HUES6 (cell line): ENCODE measurements at regions not wholly inside any gene's neighbourhood (a gene's known extent, or its start where the extent isn't known, plus 50 kb on each side); places are given as distances from the start of the nearest gene placed in this dataset.
"Not testable (repeated sequence)": the region's sequence is repeated elsewhere in the genome, so short reads cannot be mapped to it uniquely, and the experiment has no call there.

Experiments used
- H3K27ac ChIP-seq: 2 replicates; pipeline ENCODE4 v1.7.0; 2013; ENCODE audit warnings: low read depth, mild to moderate bottlenecking, low read length, inconsistent platforms
- H3K27me3 ChIP-seq: 2 replicates; pipeline ENCODE4 v1.6.1; 2013; ENCODE audit warnings: low read length; ENCODE audit not compliant: control insufficient read depth, insufficient read depth
- H3K36me3 ChIP-seq: 2 replicates; pipeline ENCODE4 v1.6.1; 2013; ENCODE audit warnings: low read length; ENCODE audit not compliant: control insufficient read depth, insufficient read depth
- H3K4me1 ChIP-seq: 2 replicates; pipeline ENCODE4 v1.6.1; 2013; ENCODE audit warnings: low read length; ENCODE audit not compliant: control insufficient read depth, insufficient read depth
- H3K4me3 ChIP-seq: 2 replicates; pipeline ENCODE4 v1.5.1; 2013; ENCODE audit warnings: low read depth, low read length
- H3K9ac ChIP-seq: one replicate; pipeline ENCODE4 v1.6.1; 2013; ENCODE audit warnings: mild to moderate bottlenecking, low read length
- H3K9me3 ChIP-seq: 2 replicates; pipeline ENCODE4 v1.6.1; 2013; ENCODE audit warnings: low read depth, low read length; ENCODE audit not compliant: control insufficient read depth, insufficient read depth

DNA sequence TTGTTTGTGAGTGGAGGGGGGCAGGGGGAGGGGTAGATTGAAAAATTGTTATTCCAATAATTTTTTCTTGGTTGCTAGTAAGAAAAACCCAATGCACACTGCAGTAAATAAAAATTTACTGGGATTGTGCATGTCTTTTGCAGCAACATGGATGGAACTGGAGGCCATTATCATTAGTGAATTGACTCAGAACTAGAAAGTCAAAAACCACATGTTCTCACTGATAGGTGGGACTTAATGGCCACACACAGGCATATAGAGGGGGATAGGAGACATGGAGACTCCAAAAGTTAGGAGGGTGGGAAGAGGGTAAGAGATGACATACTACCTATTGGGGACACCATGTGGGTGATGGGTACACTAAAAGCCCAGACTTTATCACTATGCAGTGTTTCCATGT is 67.2 kb downstream of the BUB3 start:
- H3K36me3 ChIP-seq, result no peaks in the 10 kb centered on the region
- no peaks in the 10 kb centered on the region for H3K27me3 ChIP-seq
- H3K9ac ChIP-seq, result no peak overlapping the region
- H3K27ac ChIP-seq, result no peak overlapping the region
- H3K4me1 ChIP-seq, result no peaks in the 10 kb centered on the region
- no peaks in the 10 kb centered on the region for H3K9me3 ChIP-seq
- no peak overlapping the region for H3K4me3 ChIP-seq

DNA sequence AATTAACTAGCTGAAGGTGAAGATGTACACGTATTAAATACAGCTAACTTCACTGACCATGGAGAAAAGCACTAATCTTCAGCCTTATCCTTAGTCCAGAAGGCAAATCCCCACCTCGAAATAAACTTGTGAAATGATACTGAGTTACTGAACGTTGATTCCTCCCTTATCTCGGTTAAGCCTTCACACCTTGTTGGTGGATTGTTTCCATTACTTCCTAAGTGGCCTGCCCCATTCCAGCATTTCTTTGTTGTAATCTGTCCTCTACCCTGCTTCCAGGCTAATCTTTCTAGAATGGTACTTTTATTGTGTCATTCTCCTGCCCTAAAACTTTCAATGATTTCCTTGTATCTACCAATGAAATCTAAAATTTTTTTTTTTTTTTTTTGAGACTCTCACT is 68.6 kb downstream of the BUB3 start:
- Histone ChIP-seq H3K4me1 (no peaks in the 10 kb centered on the region), H3K4me3 (no peak overlapping the region), H3K9ac (no peak overlapping the region), H3K27me3 (no peaks in the 10 kb centered on the region), H3K27ac (no peak overlapping the region), H3K9me3 (no peaks in the 10 kb centered on the region), H3K36me3 (no peaks in the 10 kb centered on the region)

DNA sequence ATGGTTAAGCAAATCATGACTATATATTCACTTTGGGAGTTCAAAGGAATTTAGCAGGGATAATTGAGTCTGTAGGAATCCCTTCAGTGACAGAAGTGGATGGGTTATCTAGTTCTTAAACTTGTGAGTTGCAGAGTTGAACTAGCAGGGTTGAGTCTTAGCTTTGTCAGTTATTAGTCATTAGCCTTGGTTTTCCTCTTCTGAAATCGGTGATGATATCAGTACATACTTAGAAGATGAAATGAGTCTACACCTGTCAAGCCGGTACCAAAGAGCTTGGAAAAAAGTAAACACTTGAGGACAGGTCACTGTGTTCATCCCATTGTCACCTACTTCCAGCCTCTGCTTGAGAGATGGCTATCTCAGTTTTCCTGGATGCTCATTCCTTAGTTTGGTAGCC is 73.5 kb downstream of the BUB3 start:
- H3K36me3 ChIP-seq, result no peaks in the 10 kb centered on the region
- H3K9ac ChIP-seq, result no peak overlapping the region
- H3K27me3 ChIP-seq, result no peaks in the 10 kb centered on the region

GRCh38 chr10:123229927-123230630 is 75.9 kb downstream of the BUB3 start:
- H3K4me3 ChIP-seq, result no peak overlapping the region
- H3K9me3 ChIP-seq, result 0 out of 2 replicates have a peak, but pooled peaks cover 4% of the 10 kb centered on the region
- H3K27ac ChIP-seq, result no peak overlapping the region
- H3K27me3 ChIP-seq, result no peaks in the 10 kb centered on the region
- no peaks in the 10 kb centered on the region for H3K4me1 ChIP-seq
- H3K36me3 ChIP-seq, result no peaks in the 10 kb centered on the region
- H3K9ac ChIP-seq, result no peak overlapping the region

More for the DNA sequence above, 73.5 kb downstream of the BUB3 start:
- no peaks in the 10 kb centered on the region for H3K9me3 ChIP-seq
- no peaks in the 10 kb centered on the region for H3K4me1 ChIP-seq
- no peak overlapping the region for H3K4me3 ChIP-seq
- H3K27ac ChIP-seq, result no peak overlapping the region

GRCh38 chr10:123232879-123233278 is 78.7 kb downstream of the BUB3 start:
- not testable (repeated sequence) for H3K9ac ChIP-seq, H3K4me3 ChIP-seq, H3K27ac ChIP-seq, H3K4me1 ChIP-seq, H3K9me3 ChIP-seq, H3K27me3 ChIP-seq, H3K36me3 ChIP-seq

GRCh38 chr10:123235014-123235413 is 80.8 kb downstream of the BUB3 start:
- H3K36me3 ChIP-seq, H3K27ac ChIP-seq, H3K27me3 ChIP-seq, H3K4me3 ChIP-seq, H3K9me3 ChIP-seq, H3K4me1 ChIP-seq, H3K9ac ChIP-seq: not testable (repeated sequence)

GRCh38 chr10:123236126-123236525 is 81.9 kb downstream of the BUB3 start:
- no peaks in the 10 kb centered on the region for H3K4me1 ChIP-seq
- 0 out of 2 replicates have a peak, but pooled peaks cover 4% of the 10 kb centered on the region for H3K9me3 ChIP-seq
- no peak overlapping the region for H3K4me3 ChIP-seq
- H3K27me3 ChIP-seq, result no peaks in the 10 kb centered on the region
- no peak overlapping the region for H3K9ac ChIP-seq
- no peaks in the 10 kb centered on the region for H3K36me3 ChIP-seq
- H3K27ac ChIP-seq, result no peak overlapping the region

DNA sequence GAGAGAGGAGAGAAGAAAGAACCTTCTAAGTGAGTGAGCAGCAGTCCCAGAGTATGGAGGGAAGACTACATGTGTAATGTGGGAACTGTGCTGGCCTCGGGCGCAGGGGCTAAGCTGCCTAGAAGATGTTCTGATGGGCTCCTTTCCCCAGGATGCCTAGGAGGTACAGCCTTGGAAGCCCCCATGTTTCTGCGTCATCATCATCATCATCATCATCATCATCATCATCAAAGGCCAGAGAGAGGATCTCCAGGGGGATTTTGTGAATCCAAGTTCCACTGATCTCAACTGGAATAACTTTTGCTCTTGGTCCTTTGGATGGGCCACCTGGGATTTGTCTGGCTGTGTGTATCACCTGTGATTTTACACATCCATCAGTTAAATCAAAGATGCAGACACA is 86.0 kb downstream of the BUB3 start:
- H3K27me3 ChIP-seq, result no peaks in the 10 kb centered on the region
- H3K4me1 ChIP-seq, result no peaks in the 10 kb centered on the region; the same call in 1 of the 2 replicates
- H3K4me3 ChIP-seq, result no peak overlapping the region
- H3K27ac ChIP-seq, result no peak overlapping the region
- H3K36me3 ChIP-seq, result no peaks in the 10 kb centered on the region
- no peak overlapping the region for H3K9ac ChIP-seq
- H3K9me3 ChIP-seq, result no peaks in the 10 kb centered on the region

GRCh38 chr10:123240776-123241175 is 86.6 kb downstream of the BUB3 start:
- Histone ChIP-seq H3K27ac (no peak overlapping the region), H3K9ac (no peak overlapping the region), H3K4me1 (no peaks in the 10 kb centered on the region; the same call in 1 of the 2 replicates), H3K9me3 (no peaks in the 10 kb centered on the region), H3K27me3 (no peaks in the 10 kb centered on the region), H3K4me3 (no peak overlapping the region), H3K36me3 (no peaks in the 10 kb centered on the region)

- H3K4me3 ChIP-seq, result no peak overlapping the region
- H3K36me3 ChIP-seq, result no peaks in the 10 kb centered on the region
- no peaks in the 10 kb centered on the region for H3K27me3 ChIP-seq
- H3K27ac ChIP-seq, result no peak overlapping the region
- H3K9ac ChIP-seq, result no peak overlapping the region
- H3K9me3 ChIP-seq, result no peaks in the 10 kb centered on the region
- no peaks in the 10 kb centered on the region; the same call in 1 of the 2 replicates for H3K4me1 ChIP-seq
Measured at GRCh38 chr10:123241391-123242141, 87.4 kb downstream of the BUB3 start.

DNA sequence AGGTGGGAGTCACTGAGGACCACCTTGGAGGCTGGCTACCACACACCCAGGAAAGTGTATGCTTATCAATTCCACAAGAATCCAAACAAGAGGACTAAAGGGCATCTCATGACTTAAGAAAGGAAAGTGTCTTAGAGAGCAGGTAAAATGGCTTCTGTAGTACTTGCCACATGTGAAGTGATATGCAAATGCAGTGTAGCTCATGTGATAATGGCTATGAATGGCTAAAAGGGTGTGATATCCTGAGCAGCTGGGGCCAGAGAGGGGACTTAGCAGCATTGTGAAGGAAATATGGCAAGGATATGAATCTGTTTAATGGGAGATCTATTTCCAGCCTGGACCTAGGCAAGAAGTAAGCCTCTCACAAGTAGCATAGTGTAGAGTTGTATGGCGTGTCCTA is 90.5 kb downstream of the BUB3 start:
- no peak overlapping the region for H3K4me3 ChIP-seq
- H3K4me1 ChIP-seq, result no peaks in the 10 kb centered on the region; the same call in 1 of the 2 replicates
- no peaks in the 10 kb centered on the region for H3K9me3 ChIP-seq
- no peak overlapping the region for H3K9ac ChIP-seq
- H3K27me3 ChIP-seq, result no peaks in the 10 kb centered on the region
- H3K27ac ChIP-seq, result no peak overlapping the region
- H3K36me3 ChIP-seq, result no peaks in the 10 kb centered on the region
